GM19438 (cell line): ENCODE measurements at regions not wholly inside any gene's neighbourhood (a gene's known extent, or its start where the extent isn't known, plus 50 kb on each side); places are given as distances from the start of the nearest gene placed in this dataset.

Experiments used
- ATAC-seq: cut with Tn5 transposase; IDR thresholded peaks from one replicate; pipeline ENCODE4 v1.9.1; 2021; ENCODE audit warnings: low read depth; ENCODE audit not compliant: unreplicated experiment

DNA sequence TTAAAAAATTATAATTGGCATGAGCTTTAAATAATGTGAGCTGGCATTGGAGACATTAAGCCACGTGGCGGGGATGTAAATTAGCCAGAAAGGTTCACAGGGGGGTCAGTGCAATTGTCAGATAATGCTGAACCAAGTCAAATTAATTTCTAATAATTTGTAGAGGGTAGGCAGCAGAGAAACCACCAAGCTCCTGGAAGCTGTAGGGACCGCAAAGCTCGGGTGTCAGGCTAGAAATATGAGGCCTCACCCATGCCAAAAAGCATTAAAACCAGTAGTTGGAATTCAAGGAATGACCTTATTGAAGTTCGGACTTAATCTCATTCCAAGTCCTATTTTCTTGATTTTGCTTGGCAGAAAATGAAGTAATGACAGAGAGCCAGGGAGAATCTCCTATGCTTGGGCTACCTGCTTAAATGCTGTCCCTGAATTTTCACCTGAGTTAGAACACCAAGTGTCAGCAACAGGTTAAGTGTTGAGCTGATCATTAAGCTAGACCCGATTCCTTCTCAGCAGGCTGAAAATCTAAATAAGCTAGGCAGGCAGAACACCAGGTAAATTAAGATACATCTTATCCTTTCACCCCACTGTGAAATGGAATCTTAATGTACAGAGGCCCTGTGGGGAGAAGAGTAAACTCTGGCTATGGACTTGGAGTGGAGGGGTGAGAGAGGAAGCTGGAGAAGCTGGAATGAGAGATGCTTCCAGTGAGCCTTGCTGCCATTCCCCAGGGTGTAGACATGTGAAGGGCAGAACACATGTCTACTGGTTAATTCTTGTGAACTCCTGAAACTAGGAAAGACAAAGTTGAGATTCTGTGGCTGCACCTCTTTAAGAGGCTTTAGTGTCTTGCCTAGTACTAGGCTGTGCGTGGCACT is 520.0 kb downstream of the SLC4A3 start:
- no peak for ATAC-seq

- ATAC-seq: no peak
Measured at GRCh38 chr2:220148471-220149248, 521.2 kb downstream of the SLC4A3 start.

DNA sequence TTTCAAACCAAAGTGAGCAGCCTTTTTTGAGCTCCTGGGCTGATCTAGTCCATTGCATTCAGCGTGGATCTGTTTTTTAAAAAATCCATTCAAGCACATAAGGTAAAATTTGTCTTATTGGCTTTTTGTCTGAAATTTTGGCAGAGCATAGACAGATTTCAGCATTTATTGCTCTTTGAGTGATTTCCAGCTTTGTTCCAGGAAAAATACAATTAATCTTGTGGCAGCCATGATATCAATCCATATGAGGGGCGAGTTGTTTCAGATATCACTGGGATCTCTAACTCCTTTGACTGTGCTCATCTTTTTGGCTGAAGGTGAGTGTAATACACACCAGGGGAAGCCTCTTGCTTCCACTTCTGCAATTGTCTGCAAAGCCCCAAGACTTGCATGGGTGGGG is 523.9 kb downstream of the SLC4A3 start:
- no peak for ATAC-seq

- ATAC-seq: no peak
Measured at GRCh38 chr2:220152281-220152935, 525.0 kb downstream of the SLC4A3 start.

- ATAC-seq: no peak
Measured at GRCh38 chr2:220153118-220153517, 525.7 kb downstream of the SLC4A3 start.

- ATAC-seq: no peak
Measured at GRCh38 chr2:220154304-220154703, 526.9 kb downstream of the SLC4A3 start.

- ATAC-seq: no peak
Measured at GRCh38 chr2:220157312-220157711, 529.9 kb downstream of the SLC4A3 start.

DNA sequence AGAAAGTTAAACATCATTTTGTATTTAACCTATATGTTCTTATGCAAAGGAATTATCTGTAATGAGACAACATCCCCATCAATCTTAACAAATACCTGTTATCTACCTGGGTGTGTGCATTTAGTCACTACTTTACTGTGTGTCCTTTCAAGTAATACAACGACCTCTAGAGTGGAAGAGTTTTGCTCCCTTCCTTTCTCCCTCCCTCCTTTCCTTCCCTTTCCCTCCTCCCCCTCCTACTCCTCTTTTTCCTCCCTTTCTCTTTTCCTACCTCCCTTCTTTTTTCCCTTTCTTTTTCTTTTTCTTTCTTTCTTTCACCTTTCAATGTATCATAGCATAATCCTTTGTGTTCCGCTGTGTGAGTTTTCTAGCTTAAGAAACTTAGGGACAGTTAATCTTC is 532.3 kb downstream of the SLC4A3 start:
- no peak for ATAC-seq

DNA sequence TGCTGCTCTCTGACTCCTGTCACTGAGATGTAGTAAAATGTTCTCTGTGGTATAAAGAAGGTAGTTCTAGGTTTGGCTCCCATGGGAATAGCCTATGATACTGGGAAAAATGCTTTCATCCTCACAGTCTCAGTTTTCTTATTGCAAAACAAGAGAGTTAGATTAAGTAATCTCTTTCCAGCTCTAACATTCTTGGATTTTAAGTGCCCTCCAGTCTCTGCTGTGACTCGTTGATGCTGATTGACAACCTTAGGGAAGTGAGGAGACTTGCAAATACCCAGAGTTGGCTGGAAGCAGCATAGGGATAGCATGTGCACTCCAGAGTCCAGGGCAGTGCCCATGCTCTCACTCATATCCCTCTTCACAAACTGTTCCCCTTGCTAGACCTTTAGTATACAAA is 534.9 kb downstream of the SLC4A3 start:
- ATAC-seq: no peak

DNA sequence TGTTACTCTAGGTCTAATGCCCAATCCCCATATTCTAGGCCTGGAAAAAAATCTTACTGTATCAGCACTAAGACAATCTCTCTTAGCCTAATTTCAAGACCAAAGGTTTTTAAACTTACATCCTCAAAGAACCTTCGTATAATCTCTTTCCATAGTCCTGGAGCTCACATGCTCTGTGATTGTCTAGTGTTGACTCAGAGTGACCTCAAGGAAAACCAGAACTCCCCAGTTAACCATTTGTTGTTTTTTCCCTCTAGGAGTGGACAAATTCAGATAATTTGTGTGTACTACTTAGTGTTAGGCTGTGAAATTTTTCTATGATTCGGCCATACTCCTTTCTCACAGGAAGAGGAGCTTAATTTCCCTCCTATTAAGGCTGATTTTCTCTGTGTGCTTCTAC is 536.1 kb downstream of the SLC4A3 start:
- ATAC-seq: no peak

DNA sequence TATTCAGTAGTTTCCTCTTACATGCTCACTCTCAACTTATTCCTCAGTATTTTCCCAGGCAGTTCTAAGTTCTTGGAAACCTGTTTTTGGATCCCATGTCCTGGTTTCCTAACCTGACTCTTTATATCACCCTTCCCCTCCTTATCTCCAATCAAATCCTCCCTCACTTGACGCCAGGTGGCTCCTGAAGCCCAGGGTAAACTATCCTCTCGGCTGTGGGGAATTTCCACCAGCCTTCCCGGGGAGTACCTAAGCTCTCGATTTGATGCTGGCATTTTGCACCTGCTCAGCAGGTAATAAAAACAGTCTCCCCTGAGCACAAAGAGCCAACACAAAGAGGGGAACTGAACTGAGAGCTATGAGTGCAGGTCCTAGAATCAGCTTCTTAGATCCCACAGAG is 538.0 kb downstream of the SLC4A3 start:
- ATAC-seq: no peak

DNA sequence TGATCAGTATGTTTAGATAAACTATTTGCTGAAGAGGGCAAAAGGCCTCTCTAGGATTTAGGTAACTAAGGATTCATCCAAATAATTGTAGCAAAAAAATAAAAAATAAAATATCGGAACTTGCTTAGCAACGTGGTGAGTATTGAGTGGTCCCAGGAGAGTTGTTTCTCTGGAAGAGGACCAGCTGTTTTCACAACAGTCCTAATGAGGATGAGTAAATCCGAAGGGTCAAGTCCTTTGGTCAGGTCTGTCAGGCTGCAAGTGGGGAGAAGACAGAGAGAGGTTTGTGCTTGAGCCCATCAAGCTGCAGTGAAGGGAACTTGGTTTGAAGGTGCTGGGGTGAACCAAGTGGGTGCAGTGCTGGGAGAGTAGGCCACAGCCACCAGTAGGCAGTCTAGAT is 539.2 kb downstream of the SLC4A3 start:
- no peak for ATAC-seq

GRCh38 chr2:220167956-220168355 is 540.5 kb downstream of the SLC4A3 start:
- ATAC-seq: no peak

GRCh38 chr2:220168891-220169546 is 541.6 kb downstream of the SLC4A3 start:
- ATAC-seq: no peak

GRCh38 chr2:220174826-220175225 is 547.4 kb downstream of the SLC4A3 start:
- no peak for ATAC-seq

GRCh38 chr2:220175967-220176366 is 548.5 kb downstream of the SLC4A3 start:
- ATAC-seq: no peak

- no peak for ATAC-seq
Measured at GRCh38 chr2:220178991-220179695, 551.7 kb downstream of the SLC4A3 start.

- ATAC-seq: no peak
Measured at GRCh38 chr2:220181165-220181564, 553.7 kb downstream of the SLC4A3 start.

GRCh38 chr2:220182790-220183189 is 555.4 kb downstream of the SLC4A3 start:
- ATAC-seq: no peak

DNA sequence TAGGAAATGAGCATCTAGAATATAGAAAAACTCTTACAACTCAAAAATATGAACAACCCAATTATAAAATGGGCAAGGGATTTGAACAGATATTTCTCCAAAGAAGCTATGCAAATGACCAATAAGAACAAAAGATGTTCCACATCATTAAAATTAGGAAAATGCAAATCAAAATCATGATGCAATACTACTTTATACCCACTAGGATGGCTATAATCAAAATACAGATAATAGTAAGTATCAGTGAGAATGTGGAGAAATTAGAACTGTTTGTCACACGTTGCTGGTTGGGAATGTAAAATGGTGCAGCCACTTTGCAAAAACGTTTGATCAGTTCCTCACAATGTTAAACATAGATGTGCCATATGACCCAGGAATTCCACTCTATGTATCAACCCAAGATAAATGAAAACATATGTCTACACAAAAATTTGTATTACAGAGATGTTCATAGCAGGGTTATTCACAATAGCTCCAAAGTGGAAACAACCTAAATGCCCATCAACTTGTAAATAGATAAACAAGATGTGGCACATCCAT is 558.4 kb downstream of the SLC4A3 start:
- no peak for ATAC-seq
